HG02588 (cell line): ENCODE measurements at regions not wholly inside any gene's neighbourhood (a gene's known extent, or its start where the extent isn't known, plus 50 kb on each side); places are given as distances from the start of the nearest gene placed in this dataset.

Experiments
- ATAC-seq: cut with Tn5 transposase; IDR thresholded peaks from one replicate; pipeline ENCODE4 v1.9.1; 2021; ENCODE audit warnings: mild to moderate bottlenecking, moderate library complexity; ENCODE audit not compliant: unreplicated experiment

- no peak for ATAC-seq
These were observed 52.5 kb upstream of the NEDD4L start for GRCh38 chr18:57991552-57991951.

GRCh38 chr18:57989536-57989935 lies 54.5 kb upstream of the NEDD4L start:
- no peak for ATAC-seq

GRCh38 chr18:57984490-57985115 lies 59.4 kb upstream of the NEDD4L start:
- no peak for ATAC-seq

- no peak for ATAC-seq
These were observed 60.1 kb upstream of the NEDD4L start for GRCh38 chr18:57983965-57984364.

- no peak for ATAC-seq
These were observed 60.6 kb upstream of the NEDD4L start for GRCh38 chr18:57983472-57983871.

GRCh38 chr18:57982372-57983021 lies 61.5 kb upstream of the NEDD4L start:
- no peak for ATAC-seq

GRCh38 chr18:57981308-57982028 lies 62.6 kb upstream of the NEDD4L start:
- no peak for ATAC-seq

GRCh38 chr18:57980573-57981307 lies 63.3 kb upstream of the NEDD4L start:
- no peak for ATAC-seq

- no peak for ATAC-seq
These were observed 67.7 kb upstream of the NEDD4L start for GRCh38 chr18:57976230-57976773.

- ATAC-seq: no peak
These were observed 68.2 kb upstream of the NEDD4L start for GRCh38 chr18:57975805-57976204.

GRCh38 chr18:57974585-57975265 lies 69.3 kb upstream of the NEDD4L start:
- no peak for ATAC-seq

- ATAC-seq: no peak
These were observed 70.1 kb upstream of the NEDD4L start for GRCh38 chr18:57973889-57974288.

GRCh38 chr18:57970356-57971095 lies 73.5 kb upstream of the NEDD4L start:
- no peak for ATAC-seq

- ATAC-seq: no peak
These were observed 74.2 kb upstream of the NEDD4L start for GRCh38 chr18:57969824-57970223.

GRCh38 chr18:57965246-57965645 lies 78.8 kb upstream of the NEDD4L start:
- no peak for ATAC-seq

- ATAC-seq: no peak
These were observed 82.0 kb upstream of the NEDD4L start for GRCh38 chr18:57961876-57962505.

- ATAC-seq: no peak
These were observed 82.6 kb upstream of the NEDD4L start for GRCh38 chr18:57961411-57961810.

- ATAC-seq: no peak
These were observed 84.7 kb upstream of the NEDD4L start for GRCh38 chr18:57959278-57959677.

GRCh38 chr18:57957210-57957609 lies 86.8 kb upstream of the NEDD4L start:
- no peak for ATAC-seq
